ENCODE measurements at regions not wholly inside any gene's neighbourhood (a gene's known extent, or its start where the extent isn't known, plus 50 kb on each side); places are given as distances from the start of the nearest gene placed in this dataset.

- Mint-ChIP-seq H3K27ac (no peak overlapping the region), H3K36me3 (no peaks in the 10 kb centered on the region), H3K27me3 (ENCODE audit: low read depth) (no peaks in the 10 kb centered on the region), H3K4me1 (no peaks in the 10 kb centered on the region), H3K9me3 (peaks cover 9% of the 10 kb centered on the region; the same call in 1 of the 2 replicates), H3K4me3 (no peak overlapping the region)
- no peak for TF ChIP-seq TEAD4 (CRISPR knock-in tag; IDR thresholded peaks at IDR 0.05)
- TF ChIP-seq OVOL2 (CRISPR knock-in tag; IDR thresholded peaks at IDR 0.05; ENCODE audit: borderline replicate concordance) = no peak
- TF ChIP-seq ZNF416 (CRISPR knock-in tag; IDR thresholded peaks at IDR 0.05) = no peak
- no peak for DNase-seq (ENCODE audit: low spot score)
- CTCF ChIA-PET = no interaction called here
- POLR2A ChIA-PET = no interaction called here
- ATAC-seq = no peak
These were observed 569.9 kb upstream of the FAT3 start for GRCh38 chr11:91654686-91655085.

- DNase-seq (ENCODE audit: low spot score) (no peak), ATAC-seq (no peak)
- no peak overlapping the region for H3K27ac Mint-ChIP-seq
- ChIA-PET CTCF (no interaction called here), POLR2A (no interaction called here)
- H3K4me1 Mint-ChIP-seq = no peaks in the 10 kb centered on the region
- TF ChIP-seq ETV6 (CRISPR knock-in tag; IDR thresholded peaks at IDR 0.05) (no peak), NR1H2 (CRISPR knock-in tag; IDR thresholded peaks at IDR 0.05) (no peak), FOXJ3 (CRISPR knock-in tag; IDR thresholded peaks at IDR 0.05; ENCODE audit: borderline replicate concordance) (no peak), ZNF121 (CRISPR knock-in tag; IDR thresholded peaks at IDR 0.05) (no peak), NFE2L1 (CRISPR knock-in tag; IDR thresholded peaks at IDR 0.05) (no peak), ATF1 (CRISPR knock-in tag; IDR thresholded peaks at IDR 0.05) (no peak), MYBL2 (CRISPR knock-in tag; IDR thresholded peaks at IDR 0.05) (no peak), PREB (CRISPR knock-in tag; IDR thresholded peaks at IDR 0.05; ENCODE audit: borderline replicate concordance) (no peak), USF1 (CRISPR knock-in tag; IDR thresholded peaks at IDR 0.05) (no peak), CREM (CRISPR knock-in tag; IDR thresholded peaks at IDR 0.05) (no peak), TP53 (CRISPR knock-in tag; IDR thresholded peaks at IDR 0.05) (no peak), PRRX2 (CRISPR knock-in tag; IDR thresholded peaks at IDR 0.05) (no peak), ZNF138 (CRISPR knock-in tag; conservative IDR thresholded peaks at IDR 0.05) (no peak), ZNF281 (CRISPR knock-in tag; IDR thresholded peaks at IDR 0.05) (no peak)
- peaks cover 8% of the 10 kb centered on the region; the same call in 1 of the 2 replicates for H3K9me3 Mint-ChIP-seq
- H3K36me3 Mint-ChIP-seq = no peaks in the 10 kb centered on the region
- no peaks in the 10 kb centered on the region for H3K27me3 Mint-ChIP-seq (ENCODE audit: low read depth)
- H3K4me3 Mint-ChIP-seq = no peak overlapping the region
These were observed 571.4 kb upstream of the FAT3 start for GRCh38 chr11:91653079-91653754.

- Mint-ChIP-seq H3K4me1 (no peaks in the 10 kb centered on the region), H3K27ac (no peak overlapping the region), H3K9me3 (peaks cover 5% of the 10 kb centered on the region; the same call in 1 of the 2 replicates), H3K4me3 (no peak overlapping the region), H3K27me3 (ENCODE audit: low read depth) (no peaks in the 10 kb centered on the region), H3K36me3 (no peaks in the 10 kb centered on the region)
- TF ChIP-seq ZNF138 (CRISPR knock-in tag; conservative IDR thresholded peaks at IDR 0.05) (no peak), CTCF (IDR thresholded peaks at IDR 0.05) (no peak), CBFB (CRISPR knock-in tag; IDR thresholded peaks at IDR 0.05; ENCODE audit: low read depth) (no peak), PREB (CRISPR knock-in tag; IDR thresholded peaks at IDR 0.05; ENCODE audit: borderline replicate concordance) (no peak)
- ATAC-seq (no peak), DNase-seq (ENCODE audit: low spot score) (no peak)
- CTCF ChIA-PET = no interaction called here
- POLR2A ChIA-PET = no interaction called here
These were observed 573.8 kb upstream of the FAT3 start for GRCh38 chr11:91650802-91651201.
